Peyer's patch (tissue), 4 donors: ENCODE measurements at regions not wholly inside any gene's neighbourhood (a gene's known extent, or its start where the extent isn't known, plus 50 kb on each side); places are given as distances from the start of the nearest gene placed in this dataset.

Experiments used
- CTCF ChIP-seq, 6 experiments: fragments of 450-650 bp in 4 of 6; fragments of 200-600 bp in 2 of 6; sonication (generic) in 1 of 6; IDR thresholded peaks; one replicate each; pipeline ENCODE4 v1.5.1; 2017 to 2019; ENCODE audit warnings: antibody characterized with exemption in 6 of 6, mild to moderate bottlenecking in 3 of 6, moderate library complexity in 1 of 6
- POLR2A ChIP-seq, 2 donors: fragments of 450-650 bp; IDR thresholded peaks; one replicate each; pipeline ENCODE4 v1.5.1; 2017; ENCODE audit warnings: antibody characterized with exemption in 2 of 2, mild to moderate bottlenecking in 2 of 2, moderate library complexity in 2 of 2

GRCh38 chr2:226403369-226403768, 396.3 kb downstream of the IRS1 start:
- no peak for TF ChIP-seq POLR2A (IDR thresholded peaks at IDR 0.05)
- TF ChIP-seq CTCF (IDR thresholded peaks at IDR 0.05) = no peak
